Activated naive CD4-positive, alpha-beta T cell treated with anti-CD3 and anti-CD28 coated beads for 36 hours (primary cell): ENCODE measurements at regions not wholly inside any gene's neighbourhood (a gene's known extent, or its start where the extent isn't known, plus 50 kb on each side); places are given as distances from the start of the nearest gene placed in this dataset.

Source experiments
- CTCF ChIA-PET: fragments of 350-600 bp; sonication (Branson Sonifier 250); formaldehyde crosslinking; loops from one replicate; lab custom pipeline; 2021; ENCODE audit warnings: antibody characterized with exemption; lab: Charles Lee
- DNase-seq: peaks from one replicate; pipeline ENCODE4 v3.0.0-alpha.2; 2020
- H3K27ac Mint-ChIP-seq: one replicate; pipeline ENCODE4 v1.8.0; 2021; ENCODE audit warnings: mild to moderate bottlenecking, mixed read lengths
- H3K27me3 Mint-ChIP-seq: one replicate; pipeline ENCODE4 v1.8.0; 2021; ENCODE audit warnings: low read depth, mixed read lengths
- H3K36me3 Mint-ChIP-seq: one replicate; pipeline ENCODE4 v1.8.0; 2021; ENCODE audit warnings: low read depth, mixed read lengths
- H3K4me1 Mint-ChIP-seq: one replicate; pipeline ENCODE4 v1.8.0; 2021; ENCODE audit warnings: low read depth, mixed read lengths
- H3K4me3 Mint-ChIP-seq: one replicate; pipeline ENCODE4 v1.8.0; 2021; ENCODE audit warnings: mild to moderate bottlenecking, moderate library complexity, mixed read lengths
- H3K9me3 Mint-ChIP-seq: one replicate; pipeline ENCODE4 v1.8.0; 2021; ENCODE audit warnings: mixed read lengths
- intact Hi-C: fragments of 100-400 bp; cut with micrococcal nuclease; formaldehyde crosslinking; loops from one replicate; pipeline ENCODE4 v1.15.1; 2023

GRCh38 chr1:105100102-105100501, 1350.4 kb downstream of the AMY1C start:
- H3K36me3 Mint-ChIP-seq = no peaks in the 10 kb centered on the region
- DNase-seq = no peak
- H3K4me3 Mint-ChIP-seq = no peak overlapping the region
- H3K27ac Mint-ChIP-seq = no peak overlapping the region
- CTCF ChIA-PET = no interaction called here
- no peaks in the 10 kb centered on the region for H3K4me1 Mint-ChIP-seq
- peaks cover 6% of the 10 kb centered on the region for H3K9me3 Mint-ChIP-seq
- intact Hi-C loops = no loop called here
- no peaks in the 10 kb centered on the region for H3K27me3 Mint-ChIP-seq

GRCh38 chr1:105101261-105101660, 1351.6 kb downstream of the AMY1C start:
- intact Hi-C loops = no loop called here
- Mint-ChIP-seq H3K27me3 (no peaks in the 10 kb centered on the region), H3K27ac (no peak overlapping the region), H3K9me3 (peaks cover 9% of the 10 kb centered on the region), H3K4me1 (no peaks in the 10 kb centered on the region), H3K36me3 (no peaks in the 10 kb centered on the region), H3K4me3 (no peak overlapping the region)
- no peak for DNase-seq
- CTCF ChIA-PET = no interaction called here

GRCh38 chr1:105102371-105102770, 1352.7 kb downstream of the AMY1C start:
- H3K4me3 Mint-ChIP-seq = no peak overlapping the region
- no peaks in the 10 kb centered on the region for H3K36me3 Mint-ChIP-seq
- intact Hi-C loops = no loop called here
- H3K27me3 Mint-ChIP-seq = no peaks in the 10 kb centered on the region
- peaks cover 11% of the 10 kb centered on the region for H3K9me3 Mint-ChIP-seq
- CTCF ChIA-PET = no interaction called here
- no peak overlapping the region for H3K27ac Mint-ChIP-seq
- DNase-seq = no peak
- H3K4me1 Mint-ChIP-seq = no peaks in the 10 kb centered on the region

- CTCF ChIA-PET = no interaction called here
- intact Hi-C loops = no loop called here
- H3K36me3 Mint-ChIP-seq = peaks cover 1% of the 10 kb centered on the region
- H3K4me3 Mint-ChIP-seq = no peak overlapping the region
- DNase-seq = no peak
- no peaks in the 10 kb centered on the region for H3K27me3 Mint-ChIP-seq
- H3K27ac Mint-ChIP-seq = no peak overlapping the region
- peaks cover 9% of the 10 kb centered on the region for H3K9me3 Mint-ChIP-seq
- H3K4me1 Mint-ChIP-seq = no peaks in the 10 kb centered on the region
These were observed 1372.3 kb downstream of the AMY1C start for GRCh38 chr1:105122041-105122440.

GRCh38 chr1:105137543-105138457, 1388.1 kb downstream of the AMY1C start:
- intact Hi-C loops = no loop called here
- CTCF ChIA-PET = no interaction called here
- no peaks in the 10 kb centered on the region for H3K9me3 Mint-ChIP-seq
- H3K4me3 Mint-ChIP-seq = no peak overlapping the region
- H3K27ac Mint-ChIP-seq = no peak overlapping the region
- no peaks in the 10 kb centered on the region for H3K4me1 Mint-ChIP-seq
- H3K36me3 Mint-ChIP-seq = no peaks in the 10 kb centered on the region
- DNase-seq = no peak
- H3K27me3 Mint-ChIP-seq = no peaks in the 10 kb centered on the region

GRCh38 chr1:105138458-105138893, 1388.8 kb downstream of the AMY1C start:
- intact Hi-C loops = no loop called here
- Mint-ChIP-seq H3K4me3 (no peak overlapping the region), H3K27me3 (no peaks in the 10 kb centered on the region), H3K9me3 (no peaks in the 10 kb centered on the region), H3K27ac (no peak overlapping the region), H3K4me1 (no peaks in the 10 kb centered on the region), H3K36me3 (no peaks in the 10 kb centered on the region)
- CTCF ChIA-PET = no interaction called here
- no peak for DNase-seq

- Mint-ChIP-seq H3K36me3 (no peaks in the 10 kb centered on the region), H3K9me3 (peaks cover 6% of the 10 kb centered on the region), H3K4me1 (no peaks in the 10 kb centered on the region), H3K27ac (no peak overlapping the region), H3K27me3 (no peaks in the 10 kb centered on the region), H3K4me3 (no peak overlapping the region)
- intact Hi-C loops = no loop called here
- CTCF ChIA-PET = no interaction called here
- no peak for DNase-seq
These were observed 1423.1 kb downstream of the AMY1C start for GRCh38 chr1:105172788-105173187.

GRCh38 chr1:105180789-105181188, 1431.1 kb downstream of the AMY1C start:
- CTCF ChIA-PET = no interaction called here

GRCh38 chr1:105204836-105205371, 1455.2 kb downstream of the AMY1C start:
- DNase-seq = no peak
- CTCF ChIA-PET = no interaction called here
- intact Hi-C loops = no loop called here
- Mint-ChIP-seq H3K4me1 (no peaks in the 10 kb centered on the region), H3K9me3 (peaks cover 12% of the 10 kb centered on the region), H3K4me3 (no peak overlapping the region), H3K27me3 (no peaks in the 10 kb centered on the region), H3K36me3 (no peaks in the 10 kb centered on the region), H3K27ac (no peak overlapping the region)

More at GRCh38 chr1:105180789-105181188, 1431.1 kb downstream of the AMY1C start:
- Mint-ChIP-seq H3K27me3 (no peaks in the 10 kb centered on the region), H3K4me1 (no peaks in the 10 kb centered on the region), H3K4me3 (no peak overlapping the region), H3K9me3 (peaks cover 4% of the 10 kb centered on the region), H3K36me3 (no peaks in the 10 kb centered on the region), H3K27ac (no peak overlapping the region)
- intact Hi-C loops = no loop called here
- DNase-seq = no peak

GRCh38 chr1:105208581-105208980, 1458.9 kb downstream of the AMY1C start:
- CTCF ChIA-PET = no interaction called here
- Mint-ChIP-seq H3K36me3 (no peaks in the 10 kb centered on the region), H3K27ac (no peak overlapping the region)

GRCh38 chr1:105210747-105211146, 1461.0 kb downstream of the AMY1C start:
- Mint-ChIP-seq H3K27ac (no peak overlapping the region), H3K4me3 (no peak overlapping the region), H3K27me3 (no peaks in the 10 kb centered on the region), H3K36me3 (no peaks in the 10 kb centered on the region), H3K9me3 (peaks cover 19% of the 10 kb centered on the region), H3K4me1 (no peaks in the 10 kb centered on the region)
- intact Hi-C loops = no loop called here
- DNase-seq = no peak
- CTCF ChIA-PET = interaction anchor here (1.1 kb wide), 1 partner anchor 16 kb away, joined by 3 read pairs; no protein-coding TSS in a partner anchor

More at GRCh38 chr1:105208581-105208980, 1458.9 kb downstream of the AMY1C start:
- no peak for DNase-seq
- no peaks in the 10 kb centered on the region for H3K4me1 Mint-ChIP-seq
- H3K4me3 Mint-ChIP-seq = no peak overlapping the region
- intact Hi-C loops = no loop called here
- H3K9me3 Mint-ChIP-seq = peaks cover 25% of the 10 kb centered on the region
- H3K27me3 Mint-ChIP-seq = no peaks in the 10 kb centered on the region

- no peaks in the 10 kb centered on the region for H3K27me3 Mint-ChIP-seq
- peaks cover 12% of the 10 kb centered on the region for H3K9me3 Mint-ChIP-seq
- DNase-seq = no peak
- H3K4me1 Mint-ChIP-seq = no peaks in the 10 kb centered on the region
- H3K36me3 Mint-ChIP-seq = no peaks in the 10 kb centered on the region
- CTCF ChIA-PET = no interaction called here
- H3K27ac Mint-ChIP-seq = no peak overlapping the region
- no peak overlapping the region for H3K4me3 Mint-ChIP-seq
- intact Hi-C loops = no loop called here
These were observed 1481.7 kb downstream of the AMY1C start for GRCh38 chr1:105231378-105231777.

GRCh38 chr1:105243411-105243810, 1493.7 kb downstream of the AMY1C start:
- CTCF ChIA-PET = no interaction called here
- Mint-ChIP-seq H3K9me3 (peaks cover 7% of the 10 kb centered on the region), H3K36me3 (no peaks in the 10 kb centered on the region)

More at GRCh38 chr1:105243411-105243810, 1493.7 kb downstream of the AMY1C start:
- H3K27ac Mint-ChIP-seq = no peak overlapping the region
- no peak for DNase-seq
- H3K4me3 Mint-ChIP-seq = no peak overlapping the region
- H3K4me1 Mint-ChIP-seq = no peaks in the 10 kb centered on the region
- H3K27me3 Mint-ChIP-seq = no peaks in the 10 kb centered on the region
- intact Hi-C loops = no loop called here
